ENCODE measurements at regions not wholly inside any gene's neighbourhood (a gene's known extent, or its start where the extent isn't known, plus 50 kb on each side); places are given as distances from the start of the nearest gene placed in this dataset.

- Mint-ChIP-seq H3K36me3 (ENCODE audit: unreplicated experiment) (no peaks in the 10 kb centered on the region), H3K4me3 (ENCODE audit: unreplicated experiment) (no peak overlapping the region)
Measured at GRCh38 chr18:45186832-45187231, 428.4 kb upstream of the SLC14A2 start.

DNA sequence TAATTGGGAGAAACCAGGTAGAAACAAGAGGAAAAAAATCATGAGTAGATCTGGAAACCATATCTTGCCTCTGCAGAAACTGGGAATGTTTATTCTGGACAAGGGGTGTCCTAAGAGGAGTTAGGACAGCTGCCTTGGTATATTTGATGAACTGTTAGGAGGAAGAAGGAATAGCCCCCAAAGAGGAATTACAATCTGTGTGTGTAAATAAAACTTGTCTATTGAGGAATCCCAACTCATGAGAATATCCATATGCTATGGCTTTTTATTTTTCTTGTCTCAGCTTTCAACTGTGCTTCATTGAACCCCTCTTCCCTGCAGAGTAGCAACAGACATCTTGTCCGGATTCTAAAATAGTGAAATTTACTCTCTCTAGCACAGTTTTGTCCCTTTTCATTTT, 423.5 kb upstream of the SLC14A2 start:
- Mint-ChIP-seq H3K36me3 (ENCODE audit: unreplicated experiment) (no peaks in the 10 kb centered on the region), H3K27ac (ENCODE audit: unreplicated experiment) (no peak overlapping the region), H3K27me3 (ENCODE audit: unreplicated experiment) (no peaks in the 10 kb centered on the region), H3K4me3 (ENCODE audit: unreplicated experiment) (no peak overlapping the region), H3K4me1 (ENCODE audit: unreplicated experiment) (peaks cover 4% of the 10 kb centered on the region), H3K9me3 (ENCODE audit: unreplicated experiment) (no peaks in the 10 kb centered on the region)
- DNase-seq (ENCODE audit: extremely low spot score, unreplicated experiment) = no peak
- no peak for TF ChIP-seq CTCF (IDR thresholded peaks at IDR 0.05)

More at GRCh38 chr18:45186832-45187231, 428.4 kb upstream of the SLC14A2 start:
- H3K9me3 Mint-ChIP-seq (ENCODE audit: unreplicated experiment) = no peaks in the 10 kb centered on the region
- no peak overlapping the region for H3K27ac Mint-ChIP-seq (ENCODE audit: unreplicated experiment)
- no peaks in the 10 kb centered on the region for H3K27me3 Mint-ChIP-seq (ENCODE audit: unreplicated experiment)
- no peak for DNase-seq (ENCODE audit: extremely low spot score, unreplicated experiment)
- TF ChIP-seq CTCF (IDR thresholded peaks at IDR 0.05) = no peak
- H3K4me1 Mint-ChIP-seq (ENCODE audit: unreplicated experiment) = peaks cover 2% of the 10 kb centered on the region

GRCh38 chr18:45197526-45197970, 417.7 kb upstream of the SLC14A2 start:
- TF ChIP-seq CTCF (IDR thresholded peaks at IDR 0.05) = no peak
- Mint-ChIP-seq H3K36me3 (ENCODE audit: unreplicated experiment) (no peaks in the 10 kb centered on the region), H3K4me3 (ENCODE audit: unreplicated experiment) (no peak overlapping the region), H3K27me3 (ENCODE audit: unreplicated experiment) (no peaks in the 10 kb centered on the region), H3K9me3 (ENCODE audit: unreplicated experiment) (peaks cover 6% of the 10 kb centered on the region), H3K4me1 (ENCODE audit: unreplicated experiment) (peaks cover 19% of the 10 kb centered on the region), H3K27ac (ENCODE audit: unreplicated experiment) (no peak overlapping the region)
- DNase-seq (ENCODE audit: extremely low spot score, unreplicated experiment) = no peak

DNA sequence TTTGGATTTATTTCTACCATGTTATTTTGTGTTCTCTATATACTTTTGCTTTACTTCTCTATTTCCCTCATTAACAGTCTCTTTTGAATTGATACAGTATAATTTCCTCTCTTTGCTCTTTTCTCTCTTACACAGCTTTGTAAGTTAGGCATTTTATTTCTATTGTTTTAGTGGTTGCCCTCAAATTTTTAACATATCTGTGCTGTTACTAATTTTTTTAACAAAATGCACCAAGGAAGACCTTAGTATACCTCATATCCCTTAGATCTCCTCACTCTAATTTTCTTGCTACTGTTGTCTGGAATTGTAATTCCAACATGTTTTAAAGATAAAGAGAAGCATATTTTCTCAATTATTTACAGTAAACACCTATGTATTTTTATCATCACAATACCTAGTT, 416.8 kb upstream of the SLC14A2 start:
- no peak for TF ChIP-seq CTCF (IDR thresholded peaks at IDR 0.05)
- Mint-ChIP-seq H3K4me1 (ENCODE audit: unreplicated experiment) (peaks cover 19% of the 10 kb centered on the region), H3K36me3 (ENCODE audit: unreplicated experiment) (no peaks in the 10 kb centered on the region), H3K27me3 (ENCODE audit: unreplicated experiment) (no peaks in the 10 kb centered on the region), H3K4me3 (ENCODE audit: unreplicated experiment) (no peak overlapping the region), H3K27ac (ENCODE audit: unreplicated experiment) (no peak overlapping the region), H3K9me3 (ENCODE audit: unreplicated experiment) (peaks cover 6% of the 10 kb centered on the region)
- no peak for DNase-seq (ENCODE audit: extremely low spot score, unreplicated experiment)

GRCh38 chr18:45201029-45201428, 414.2 kb upstream of the SLC14A2 start:
- Mint-ChIP-seq H3K9me3 (ENCODE audit: unreplicated experiment) (peaks cover 6% of the 10 kb centered on the region), H3K27ac (ENCODE audit: unreplicated experiment) (no peak overlapping the region), H3K4me3 (ENCODE audit: unreplicated experiment) (no peak overlapping the region), H3K27me3 (ENCODE audit: unreplicated experiment) (no peaks in the 10 kb centered on the region), H3K36me3 (ENCODE audit: unreplicated experiment) (no peaks in the 10 kb centered on the region), H3K4me1 (ENCODE audit: unreplicated experiment) (peaks cover 19% of the 10 kb centered on the region)
- no peak for DNase-seq (ENCODE audit: extremely low spot score, unreplicated experiment)
- TF ChIP-seq CTCF (IDR thresholded peaks at IDR 0.05) = no peak

All from osteocyte (in vitro differentiated cells).